Right lobe of liver (tissue), 4 donors: ENCODE measurements at regions not wholly inside any gene's neighbourhood (a gene's known extent, or its start where the extent isn't known, plus 50 kb on each side); places are given as distances from the start of the nearest gene placed in this dataset.

Experiments used
- POLR2A ChIP-seq: fragments of 450-650 bp; IDR thresholded peaks from one replicate; pipeline ENCODE4 v1.6.1; 2017; ENCODE audit warnings: antibody characterized with exemption, mild to moderate bottlenecking
- TF ChIP-seq, protein P1 (sequence below), 4 donors: fragments of 200-600 bp in 3 of 4; fragments of 450-650 bp in 1 of 4; IDR thresholded peaks; one replicate each; pipeline versions ENCODE4 v1.5.1 to v1.8.0; 2016 to 2022; ENCODE audit warnings: antibody characterized with exemption in 4 of 4, mild to moderate bottlenecking in 2 of 4
- donor health status: DM: no; HTN: no; CAD: no.
- donor health status: DM: no; HTN: no; CAD: no.
- donor health status: DM: no; HTN: yes; CAD: no.

DNA sequence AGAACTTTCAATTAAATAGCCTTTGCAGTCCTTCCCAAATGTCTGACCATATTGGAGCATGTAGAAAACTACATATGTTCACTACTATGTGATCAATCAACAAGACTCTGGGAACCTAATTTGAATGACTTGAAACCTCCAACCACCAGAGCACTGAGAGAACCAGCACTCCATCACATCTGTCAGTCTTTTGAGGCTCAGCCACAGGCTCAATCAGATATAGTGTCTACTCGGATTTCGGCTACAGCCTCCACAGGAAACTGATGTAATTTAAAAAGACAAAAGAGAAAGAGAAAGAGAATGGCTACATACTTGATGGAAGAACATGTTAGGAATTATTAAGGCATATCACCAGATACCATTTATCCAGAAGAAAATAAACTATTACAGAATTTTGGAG lies 859.0 kb downstream of the FAM181B start:
- TF ChIP-seq, protein P1, sequence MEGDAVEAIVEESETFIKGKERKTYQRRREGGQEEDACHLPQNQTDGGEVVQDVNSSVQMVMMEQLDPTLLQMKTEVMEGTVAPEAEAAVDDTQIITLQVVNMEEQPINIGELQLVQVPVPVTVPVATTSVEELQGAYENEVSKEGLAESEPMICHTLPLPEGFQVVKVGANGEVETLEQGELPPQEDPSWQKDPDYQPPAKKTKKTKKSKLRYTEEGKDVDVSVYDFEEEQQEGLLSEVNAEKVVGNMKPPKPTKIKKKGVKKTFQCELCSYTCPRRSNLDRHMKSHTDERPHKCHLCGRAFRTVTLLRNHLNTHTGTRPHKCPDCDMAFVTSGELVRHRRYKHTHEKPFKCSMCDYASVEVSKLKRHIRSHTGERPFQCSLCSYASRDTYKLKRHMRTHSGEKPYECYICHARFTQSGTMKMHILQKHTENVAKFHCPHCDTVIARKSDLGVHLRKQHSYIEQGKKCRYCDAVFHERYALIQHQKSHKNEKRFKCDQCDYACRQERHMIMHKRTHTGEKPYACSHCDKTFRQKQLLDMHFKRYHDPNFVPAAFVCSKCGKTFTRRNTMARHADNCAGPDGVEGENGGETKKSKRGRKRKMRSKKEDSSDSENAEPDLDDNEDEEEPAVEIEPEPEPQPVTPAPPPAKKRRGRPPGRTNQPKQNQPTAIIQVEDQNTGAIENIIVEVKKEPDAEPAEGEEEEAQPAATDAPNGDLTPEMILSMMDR (IDR thresholded peaks at IDR 0.05), result no peak
- TF ChIP-seq POLR2A, result no peak
